Caco-2 (cell line): ENCODE measurements at regions not wholly inside any gene's neighbourhood (a gene's known extent, or its start where the extent isn't known, plus 50 kb on each side); places are given as distances from the start of the nearest gene placed in this dataset.

Source experiments
- BruUV-seq: library from RNA; stranded (reverse); fragments of 400-500 nt; replicated peaks from 2 replicates; lab custom pipeline; 2021; lab: Mats Ljungman, UMichigan
- CTCF ChIA-PET: fragments of 300-600 bp; sonication (Branson Sonifier 250); formaldehyde crosslinking; loops from one replicate; lab custom pipeline; 2022; ENCODE audit warnings: antibody characterized with exemption; lab: Charles Lee
- POLR2A ChIA-PET: fragments of 300-600 bp; sonication (Branson Sonifier 250); formaldehyde crosslinking; loops from one replicate; lab custom pipeline; 2022; ENCODE audit warnings: antibody characterized with exemption; lab: Charles Lee
- DNase-seq, 2 experiments: peaks; one replicate each; pipeline versions ENCODE4 v3.0.0 to v3.0.0-alpha.2; 2020 to 2022
- H3K27me3 ChIP-seq: replicated peaks from 2 replicates; pipeline ENCODE4 v1.6.0; 2011; ENCODE audit warnings: low read length; ENCODE audit not compliant: control insufficient read depth, insufficient read depth
- H3K36me3 ChIP-seq: 2 replicates; pipeline ENCODE4 v1.5.1; 2011; ENCODE audit warnings: low read length; ENCODE audit not compliant: control insufficient read depth, insufficient read depth
- H3K4me1 ChIP-seq: fragments of 250-450 bp; sonication (Bioruptor Pico); 2 replicates; pipeline ENCODE4 v1.5.1; 2020; ENCODE audit warnings: mild to moderate bottlenecking
- H3K4me3 ChIP-seq: 2 replicates; pipeline ENCODE4 v1.5.1; 2011; ENCODE audit warnings: low read depth, mild to moderate bottlenecking, control low read depth, low read length
- H3K9me3 ChIP-seq: fragments of 250-450 bp; sonication (Bioruptor Pico); 2 replicates; pipeline ENCODE4 v1.5.1; 2020; ENCODE audit warnings: mild to moderate bottlenecking, moderate library complexity
- H3K27ac Mint-ChIP-seq: one replicate; pipeline ENCODE4 v1.8.0; 2022; ENCODE audit warnings: mixed read lengths; ENCODE audit not compliant: unreplicated experiment
- H3K27me3 Mint-ChIP-seq: one replicate; pipeline ENCODE4 v1.8.0; 2022; ENCODE audit warnings: mixed read lengths; ENCODE audit not compliant: insufficient read depth, unreplicated experiment
- H3K36me3 Mint-ChIP-seq: one replicate; pipeline ENCODE4 v1.8.0; 2022; ENCODE audit warnings: mild to moderate bottlenecking, mixed read lengths; ENCODE audit not compliant: insufficient read depth, unreplicated experiment
- H3K4me1 Mint-ChIP-seq: one replicate; pipeline ENCODE4 v1.8.0; 2022; ENCODE audit warnings: low read depth, mixed read lengths; ENCODE audit not compliant: unreplicated experiment
- H3K4me3 Mint-ChIP-seq: one replicate; pipeline ENCODE4 v1.8.0; 2022; ENCODE audit warnings: mild to moderate bottlenecking, moderate library complexity, mixed read lengths; ENCODE audit not compliant: unreplicated experiment
- H3K9me3 Mint-ChIP-seq: one replicate; pipeline ENCODE4 v1.8.0; 2022; ENCODE audit warnings: mixed read lengths; ENCODE audit not compliant: unreplicated experiment
- intact Hi-C: fragments of 100-400 bp; cut with micrococcal nuclease; formaldehyde crosslinking; loops from one replicate; pipeline ENCODE4 v1.10.0; 2022; ENCODE audit not compliant: unreplicated experiment
- TF ChIP-seq, protein P1 (sequence below), 2 experiments: fragments of 200-600 bp in 1 of 2; IDR thresholded peaks; 1 replicate in 1 of 2; 2 replicates in 1 of 2; pipeline versions ENCODE4 v1.5.1 to v1.8.0; 2011 to 2022; ENCODE audit warnings: antibody characterized with exemption in 1 of 2, control low read depth in 1 of 2, inconsistent platforms in 1 of 2, low read depth in 1 of 2, low read length in 1 of 2, mild to moderate bottlenecking in 1 of 2, moderate library complexity in 1 of 2; ENCODE audit not compliant: insufficient read depth in 1 of 2, severe bottlenecking in 1 of 2, unreplicated experiment in 1 of 2

DNA sequence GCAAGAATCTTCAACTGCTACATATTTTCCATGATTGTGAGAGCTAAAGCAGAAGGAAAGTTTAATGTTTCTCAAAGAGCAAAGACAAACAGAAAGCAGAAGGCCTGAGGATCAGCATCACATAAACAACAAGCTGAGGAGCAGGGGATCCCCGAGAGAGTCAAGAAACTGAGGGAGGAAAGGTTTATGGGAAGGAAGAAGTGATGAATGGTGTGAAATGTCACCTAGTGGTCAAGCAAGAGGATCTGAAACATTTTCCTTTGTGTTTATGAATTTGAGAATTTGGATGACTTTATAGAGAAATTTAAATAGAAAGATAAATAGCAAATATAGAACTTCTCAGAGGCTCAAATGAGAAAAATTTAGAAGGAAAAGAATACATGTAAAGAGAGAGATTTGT, 481.9 kb downstream of the CHSY3 start:
- H3K27me3 Mint-ChIP-seq = no peaks in the 10 kb centered on the region

DNA sequence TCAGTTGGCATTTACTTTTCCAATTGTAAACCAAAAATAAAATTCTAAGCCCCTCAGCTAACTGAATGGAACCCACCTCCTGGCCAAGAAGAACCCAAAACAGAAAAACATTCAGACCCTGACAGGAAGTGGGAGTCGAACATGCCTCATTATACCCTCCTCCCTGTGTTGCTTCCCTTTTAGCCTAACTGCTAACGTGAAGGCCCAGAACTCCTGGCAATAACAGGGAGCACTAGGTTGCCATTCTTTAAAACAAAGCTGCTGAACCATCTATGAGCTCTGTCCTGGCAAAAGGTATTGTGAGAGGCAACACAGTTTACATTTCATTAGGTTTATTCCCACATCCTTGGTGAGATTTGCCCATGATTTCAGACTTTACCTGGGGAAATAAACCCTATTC, 481.4 kb downstream of the CHSY3 start:
- Mint-ChIP-seq H3K36me3 (no peaks in the 10 kb centered on the region), H3K9me3 (peaks cover 30% of the 10 kb centered on the region), H3K27me3 (no peaks in the 10 kb centered on the region), H3K4me3 (no peak overlapping the region), H3K4me1 (no peaks in the 10 kb centered on the region), H3K27ac (no peak overlapping the region)
- Histone ChIP-seq H3K27me3 (no peaks in the 10 kb centered on the region), H3K9me3 (0 out of 2 replicates have a peak, but pooled peaks cover 4% of the 10 kb centered on the region), H3K4me3 (no peak overlapping the region), H3K4me1 (no peaks in the 10 kb centered on the region; the same call in 1 of the 2 replicates), H3K36me3 (no peaks in the 10 kb centered on the region)
- intact Hi-C loops = no loop called here
- CTCF ChIA-PET = no interaction called here
- TF ChIP-seq, protein P1, sequence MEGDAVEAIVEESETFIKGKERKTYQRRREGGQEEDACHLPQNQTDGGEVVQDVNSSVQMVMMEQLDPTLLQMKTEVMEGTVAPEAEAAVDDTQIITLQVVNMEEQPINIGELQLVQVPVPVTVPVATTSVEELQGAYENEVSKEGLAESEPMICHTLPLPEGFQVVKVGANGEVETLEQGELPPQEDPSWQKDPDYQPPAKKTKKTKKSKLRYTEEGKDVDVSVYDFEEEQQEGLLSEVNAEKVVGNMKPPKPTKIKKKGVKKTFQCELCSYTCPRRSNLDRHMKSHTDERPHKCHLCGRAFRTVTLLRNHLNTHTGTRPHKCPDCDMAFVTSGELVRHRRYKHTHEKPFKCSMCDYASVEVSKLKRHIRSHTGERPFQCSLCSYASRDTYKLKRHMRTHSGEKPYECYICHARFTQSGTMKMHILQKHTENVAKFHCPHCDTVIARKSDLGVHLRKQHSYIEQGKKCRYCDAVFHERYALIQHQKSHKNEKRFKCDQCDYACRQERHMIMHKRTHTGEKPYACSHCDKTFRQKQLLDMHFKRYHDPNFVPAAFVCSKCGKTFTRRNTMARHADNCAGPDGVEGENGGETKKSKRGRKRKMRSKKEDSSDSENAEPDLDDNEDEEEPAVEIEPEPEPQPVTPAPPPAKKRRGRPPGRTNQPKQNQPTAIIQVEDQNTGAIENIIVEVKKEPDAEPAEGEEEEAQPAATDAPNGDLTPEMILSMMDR (IDR thresholded peaks at IDR 0.05; ENCODE audit: insufficient read depth in 1 of 2, low read depth in 1 of 2, low read length in 1 of 2, severe bottlenecking in 1 of 2, unreplicated experiment in 1 of 2) = no peak
- no TSS peak for BruUV-seq
- DNase-seq = no peak
- POLR2A ChIA-PET = no interaction called here

More for the DNA sequence above, 481.9 kb downstream of the CHSY3 start:
- H3K27ac Mint-ChIP-seq = no peak overlapping the region
- Histone ChIP-seq H3K9me3 (0 out of 2 replicates have a peak, but pooled peaks cover 4% of the 10 kb centered on the region), H3K36me3 (no peaks in the 10 kb centered on the region), H3K27me3 (no peaks in the 10 kb centered on the region), H3K4me3 (no peak overlapping the region), H3K4me1 (no peaks in the 10 kb centered on the region; the same call in 1 of the 2 replicates)
- CTCF ChIA-PET = no interaction called here
- intact Hi-C loops = no loop called here
- no peaks in the 10 kb centered on the region for H3K36me3 Mint-ChIP-seq
- H3K4me1 Mint-ChIP-seq = no peaks in the 10 kb centered on the region
- H3K4me3 Mint-ChIP-seq = no peak overlapping the region
- no TSS peak for BruUV-seq
- POLR2A ChIA-PET = no interaction called here
- DNase-seq = no peak
- TF ChIP-seq, protein P1 (IDR thresholded peaks at IDR 0.05; ENCODE audit: insufficient read depth in 1 of 2, low read depth in 1 of 2, low read length in 1 of 2, severe bottlenecking in 1 of 2, unreplicated experiment in 1 of 2) = no peak
- H3K9me3 Mint-ChIP-seq = peaks cover 30% of the 10 kb centered on the region

- no peaks in the 10 kb centered on the region for H3K36me3 Mint-ChIP-seq
- TF ChIP-seq, protein P1 (IDR thresholded peaks at IDR 0.05; ENCODE audit: insufficient read depth in 1 of 2, low read depth in 1 of 2, low read length in 1 of 2, severe bottlenecking in 1 of 2, unreplicated experiment in 1 of 2) = no peak
- H3K9me3 Mint-ChIP-seq = peaks cover 9% of the 10 kb centered on the region
- H3K9me3 ChIP-seq = no peaks in the 10 kb centered on the region; the same call in 1 of the 2 replicates
- ChIA-PET POLR2A (no interaction called here), CTCF (no interaction called here)
- no peaks in the 10 kb centered on the region for H3K27me3 Mint-ChIP-seq
- no peaks in the 10 kb centered on the region for H3K4me1 Mint-ChIP-seq
- H3K36me3 ChIP-seq = no peaks in the 10 kb centered on the region
- H3K4me3 ChIP-seq = no peak overlapping the region
- intact Hi-C loops = no loop called here
- H3K4me1 ChIP-seq = 0 out of 2 replicates have a peak, but pooled peaks cover 4% of the 10 kb centered on the region
- H3K4me3 Mint-ChIP-seq = no peak overlapping the region
- H3K27ac Mint-ChIP-seq = no peak overlapping the region
- H3K27me3 ChIP-seq = no peaks in the 10 kb centered on the region
- no TSS peak for BruUV-seq
- no peak for DNase-seq
Measured at GRCh38 chr5:130365956-130366355, 461.7 kb downstream of the CHSY3 start.
